ENCODE measurements at regions not wholly inside any gene's neighbourhood (a gene's known extent, or its start where the extent isn't known, plus 50 kb on each side); places are given as distances from the start of the nearest gene placed in this dataset.

DNA sequence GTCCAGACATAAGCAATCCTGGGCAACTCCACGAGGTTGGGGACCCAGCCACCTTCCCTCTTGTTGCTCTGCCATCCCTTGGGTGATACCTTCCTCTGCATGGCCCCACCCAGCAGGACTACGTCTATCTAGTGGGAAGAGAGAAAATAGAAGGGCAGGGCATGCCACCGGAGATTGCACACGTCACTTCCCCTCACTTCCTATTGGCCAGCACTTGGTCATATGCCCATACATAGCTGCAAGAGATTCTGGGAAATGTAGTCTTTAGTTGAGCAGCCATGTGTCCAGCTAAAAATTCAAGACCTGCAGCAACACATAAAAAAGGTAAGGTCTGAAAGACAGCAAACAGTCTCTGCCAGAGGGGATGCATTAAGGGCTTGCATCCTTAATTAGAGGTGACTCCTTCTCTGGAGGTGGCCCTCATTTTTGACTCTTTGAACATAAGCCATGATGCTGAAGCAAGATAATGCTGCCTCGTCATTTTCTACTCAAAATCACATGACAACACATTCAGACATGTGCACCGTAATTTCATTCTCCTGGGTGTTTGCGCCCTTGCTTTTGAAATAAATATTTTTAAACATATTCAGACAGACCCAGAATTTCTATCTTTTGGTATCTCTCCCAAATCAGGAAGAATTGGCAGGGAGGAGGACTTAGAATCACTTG is 91.8 kb upstream of the PWP1 start (continued):
- TF ChIP-seq, protein P1, sequence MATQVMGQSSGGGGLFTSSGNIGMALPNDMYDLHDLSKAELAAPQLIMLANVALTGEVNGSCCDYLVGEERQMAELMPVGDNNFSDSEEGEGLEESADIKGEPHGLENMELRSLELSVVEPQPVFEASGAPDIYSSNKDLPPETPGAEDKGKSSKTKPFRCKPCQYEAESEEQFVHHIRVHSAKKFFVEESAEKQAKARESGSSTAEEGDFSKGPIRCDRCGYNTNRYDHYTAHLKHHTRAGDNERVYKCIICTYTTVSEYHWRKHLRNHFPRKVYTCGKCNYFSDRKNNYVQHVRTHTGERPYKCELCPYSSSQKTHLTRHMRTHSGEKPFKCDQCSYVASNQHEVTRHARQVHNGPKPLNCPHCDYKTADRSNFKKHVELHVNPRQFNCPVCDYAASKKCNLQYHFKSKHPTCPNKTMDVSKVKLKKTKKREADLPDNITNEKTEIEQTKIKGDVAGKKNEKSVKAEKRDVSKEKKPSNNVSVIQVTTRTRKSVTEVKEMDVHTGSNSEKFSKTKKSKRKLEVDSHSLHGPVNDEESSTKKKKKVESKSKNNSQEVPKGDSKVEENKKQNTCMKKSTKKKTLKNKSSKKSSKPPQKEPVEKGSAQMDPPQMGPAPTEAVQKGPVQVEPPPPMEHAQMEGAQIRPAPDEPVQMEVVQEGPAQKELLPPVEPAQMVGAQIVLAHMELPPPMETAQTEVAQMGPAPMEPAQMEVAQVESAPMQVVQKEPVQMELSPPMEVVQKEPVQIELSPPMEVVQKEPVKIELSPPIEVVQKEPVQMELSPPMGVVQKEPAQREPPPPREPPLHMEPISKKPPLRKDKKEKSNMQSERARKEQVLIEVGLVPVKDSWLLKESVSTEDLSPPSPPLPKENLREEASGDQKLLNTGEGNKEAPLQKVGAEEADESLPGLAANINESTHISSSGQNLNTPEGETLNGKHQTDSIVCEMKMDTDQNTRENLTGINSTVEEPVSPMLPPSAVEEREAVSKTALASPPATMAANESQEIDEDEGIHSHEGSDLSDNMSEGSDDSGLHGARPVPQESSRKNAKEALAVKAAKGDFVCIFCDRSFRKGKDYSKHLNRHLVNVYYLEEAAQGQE (IDR thresholded peaks at IDR 0.05; ENCODE audit: borderline replicate concordance in 1 of 2, low read depth in 1 of 2, low read length in 2 of 2): no peak

DNA sequence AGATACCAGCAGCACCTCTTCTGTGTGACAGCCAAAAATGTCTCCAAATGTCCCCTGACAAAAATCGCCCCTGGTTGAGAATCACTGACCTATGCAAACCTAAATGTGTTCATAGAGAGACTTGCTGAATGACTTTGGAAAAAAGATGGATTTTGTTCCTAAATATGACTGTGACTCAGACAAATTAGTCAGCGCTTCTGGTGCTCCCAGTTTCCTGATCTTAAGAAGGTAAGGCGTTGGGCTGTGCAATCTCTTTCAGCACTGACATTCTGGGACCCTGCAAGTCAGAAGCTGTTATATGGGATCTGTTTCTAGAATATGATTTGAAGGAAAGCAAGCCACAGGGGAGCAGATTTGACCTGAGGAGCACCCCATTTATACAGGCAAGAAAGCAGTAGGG is 90.6 kb upstream of the PWP1 start:
- intact Hi-C loops (cut with micrococcal nuclease; ENCODE audit: unreplicated experiment): no loop called here
- H4K20me1 ChIP-seq (ENCODE audit: insufficient read depth, low read length): no peaks in the 10 kb centered on the region
- TF ChIP-seq, protein P2, sequence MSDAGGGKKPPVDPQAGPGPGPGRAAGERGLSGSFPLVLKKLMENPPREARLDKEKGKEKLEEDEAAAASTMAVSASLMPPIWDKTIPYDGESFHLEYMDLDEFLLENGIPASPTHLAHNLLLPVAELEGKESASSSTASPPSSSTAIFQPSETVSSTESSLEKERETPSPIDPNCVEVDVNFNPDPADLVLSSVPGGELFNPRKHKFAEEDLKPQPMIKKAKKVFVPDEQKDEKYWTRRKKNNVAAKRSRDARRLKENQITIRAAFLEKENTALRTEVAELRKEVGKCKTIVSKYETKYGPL (CRISPR knock-in tag; IDR thresholded peaks at IDR 0.05): no peak
- TF ChIP-seq EP300 (IDR thresholded peaks at IDR 0.05; ENCODE audit: low read depth in 2 of 2, low read length in 2 of 2) (no peak), EP300 (CRISPR knock-in tag; IDR thresholded peaks at IDR 0.05; ENCODE audit: borderline replicate concordance) (no peak), MED1 (CRISPR knock-in tag; IDR thresholded peaks at IDR 0.05) (no peak), NFE2L2 (IDR thresholded peaks at IDR 0.05; ENCODE audit: low read length) (no peak), SMAD1 (CRISPR knock-in tag; IDR thresholded peaks at IDR 0.05; ENCODE audit: borderline replicate concordance, low read depth) (no peak), IKZF1 (IDR thresholded peaks at IDR 0.05) (no peak)
- TF ChIP-seq, protein P3, sequence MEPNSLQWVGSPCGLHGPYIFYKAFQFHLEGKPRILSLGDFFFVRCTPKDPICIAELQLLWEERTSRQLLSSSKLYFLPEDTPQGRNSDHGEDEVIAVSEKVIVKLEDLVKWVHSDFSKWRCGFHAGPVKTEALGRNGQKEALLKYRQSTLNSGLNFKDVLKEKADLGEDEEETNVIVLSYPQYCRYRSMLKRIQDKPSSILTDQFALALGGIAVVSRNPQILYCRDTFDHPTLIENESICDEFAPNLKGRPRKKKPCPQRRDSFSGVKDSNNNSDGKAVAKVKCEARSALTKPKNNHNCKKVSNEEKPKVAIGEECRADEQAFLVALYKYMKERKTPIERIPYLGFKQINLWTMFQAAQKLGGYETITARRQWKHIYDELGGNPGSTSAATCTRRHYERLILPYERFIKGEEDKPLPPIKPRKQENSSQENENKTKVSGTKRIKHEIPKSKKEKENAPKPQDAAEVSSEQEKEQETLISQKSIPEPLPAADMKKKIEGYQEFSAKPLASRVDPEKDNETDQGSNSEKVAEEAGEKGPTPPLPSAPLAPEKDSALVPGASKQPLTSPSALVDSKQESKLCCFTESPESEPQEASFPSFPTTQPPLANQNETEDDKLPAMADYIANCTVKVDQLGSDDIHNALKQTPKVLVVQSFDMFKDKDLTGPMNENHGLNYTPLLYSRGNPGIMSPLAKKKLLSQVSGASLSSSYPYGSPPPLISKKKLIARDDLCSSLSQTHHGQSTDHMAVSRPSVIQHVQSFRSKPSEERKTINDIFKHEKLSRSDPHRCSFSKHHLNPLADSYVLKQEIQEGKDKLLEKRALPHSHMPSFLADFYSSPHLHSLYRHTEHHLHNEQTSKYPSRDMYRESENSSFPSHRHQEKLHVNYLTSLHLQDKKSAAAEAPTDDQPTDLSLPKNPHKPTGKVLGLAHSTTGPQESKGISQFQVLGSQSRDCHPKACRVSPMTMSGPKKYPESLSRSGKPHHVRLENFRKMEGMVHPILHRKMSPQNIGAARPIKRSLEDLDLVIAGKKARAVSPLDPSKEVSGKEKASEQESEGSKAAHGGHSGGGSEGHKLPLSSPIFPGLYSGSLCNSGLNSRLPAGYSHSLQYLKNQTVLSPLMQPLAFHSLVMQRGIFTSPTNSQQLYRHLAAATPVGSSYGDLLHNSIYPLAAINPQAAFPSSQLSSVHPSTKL (CRISPR knock-in tag; IDR thresholded peaks at IDR 0.05): no peak
- TF ChIP-seq, protein P4, sequence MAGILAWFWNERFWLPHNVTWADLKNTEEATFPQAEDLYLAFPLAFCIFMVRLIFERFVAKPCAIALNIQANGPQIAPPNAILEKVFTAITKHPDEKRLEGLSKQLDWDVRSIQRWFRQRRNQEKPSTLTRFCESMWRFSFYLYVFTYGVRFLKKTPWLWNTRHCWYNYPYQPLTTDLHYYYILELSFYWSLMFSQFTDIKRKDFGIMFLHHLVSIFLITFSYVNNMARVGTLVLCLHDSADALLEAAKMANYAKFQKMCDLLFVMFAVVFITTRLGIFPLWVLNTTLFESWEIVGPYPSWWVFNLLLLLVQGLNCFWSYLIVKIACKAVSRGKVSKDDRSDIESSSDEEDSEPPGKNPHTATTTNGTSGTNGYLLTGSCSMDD (CRISPR knock-in tag; IDR thresholded peaks at IDR 0.05): no peak
- in situ Hi-C loops (cut with HindIII; ENCODE audit: extremely low pct_ligation_motif_present, low pct_unique_long_range_greater_than_20kb): no loop called here
- H3K4me1 ChIP-seq (ENCODE audit: insufficient read depth, low read length): no peaks in the 10 kb centered on the region
- ChIA-PET POLR2A (no interaction called here), CTCF (ENCODE audit: low intra/inter-chr PET ratio, low total read pairs) (no interaction called here)
- no TSS peak for BruUV-seq (replicated peaks)
- WGBS (ENCODE audit: low lambda C conversion rate): 74% methylated on average over 3 of the region's 3 CpGs
- H3K9ac ChIP-seq (ENCODE audit: insufficient read depth, low read depth, low read length): no peak overlapping the region
- no peak overlapping the region for H2AFZ ChIP-seq (ENCODE audit: low read length)
- no peaks in the 10 kb centered on the region for H3K27me3 ChIP-seq (ENCODE audit: control insufficient read depth in 1 of 2, insufficient read depth in 2 of 2, low read length in 2 of 2)
- H3K4me2 ChIP-seq (ENCODE audit: low read depth, low read length): no peak overlapping the region
- H3K79me2 ChIP-seq (ENCODE audit: insufficient read depth, low read length): no peaks in the 10 kb centered on the region
- FAIRE-seq (no peak), ATAC-seq (no peak), DNase-seq (ENCODE audit: low spot score) (no peak)
- no peaks in the 10 kb centered on the region for H3K36me3 ChIP-seq (replicated peaks in 1 of 2; ENCODE audit: control insufficient read depth in 1 of 2, insufficient read depth in 2 of 2, low read length in 2 of 2)
- no peak overlapping the region for H3K4me3 ChIP-seq (replicated peaks in 1 of 3; ENCODE audit: insufficient read depth in 1 of 3, low read depth in 2 of 3, low read length in 3 of 3)
- no peaks in the 10 kb centered on the region for H3K9me3 ChIP-seq (ENCODE audit: low read length)
- no peak overlapping the region for H3K27ac ChIP-seq (ENCODE audit: extremely low read length, insufficient read depth, low read length)
